Activated naive CD8-positive, alpha-beta T cell treated with anti-CD3 and anti-CD28 coated beads, Interleukin-2, amount 50 U/mL, for 24 hours (primary cell): ENCODE measurements at regions not wholly inside any gene's neighbourhood (a gene's known extent, or its start where the extent isn't known, plus 50 kb on each side); places are given as distances from the start of the nearest gene placed in this dataset.
"Not testable (repeated sequence)": the region's sequence is repeated elsewhere in the genome, so short reads cannot be mapped to it uniquely, and the experiment has no call there.

Experiments
- ATAC-seq: fragments of 150-1000 bp; cut with Tn5 transposase; one replicate; pipeline ENCODE4 v1.10.0; 2021
- DNase-seq: peaks from one replicate; pipeline ENCODE4 v3.0.0; 2021
- H3K27ac Mint-ChIP-seq: one replicate; pipeline ENCODE4 v1.8.0; 2021; ENCODE audit warnings: mild to moderate bottlenecking, mixed read lengths
- H3K27me3 Mint-ChIP-seq: one replicate; pipeline ENCODE4 v1.8.0; 2021; ENCODE audit warnings: mixed read lengths
- H3K36me3 Mint-ChIP-seq: one replicate; pipeline ENCODE4 v1.8.0; 2021; ENCODE audit warnings: low read depth, mixed read lengths
- H3K4me1 Mint-ChIP-seq: one replicate; pipeline ENCODE4 v1.8.0; 2021; ENCODE audit warnings: mixed read lengths
- H3K4me3 Mint-ChIP-seq: one replicate; pipeline ENCODE4 v1.8.0; 2021; ENCODE audit warnings: mild to moderate bottlenecking, moderate library complexity, mixed read lengths
- H3K9me3 Mint-ChIP-seq: one replicate; pipeline ENCODE4 v1.8.0; 2021; ENCODE audit warnings: mixed read lengths

DNA sequence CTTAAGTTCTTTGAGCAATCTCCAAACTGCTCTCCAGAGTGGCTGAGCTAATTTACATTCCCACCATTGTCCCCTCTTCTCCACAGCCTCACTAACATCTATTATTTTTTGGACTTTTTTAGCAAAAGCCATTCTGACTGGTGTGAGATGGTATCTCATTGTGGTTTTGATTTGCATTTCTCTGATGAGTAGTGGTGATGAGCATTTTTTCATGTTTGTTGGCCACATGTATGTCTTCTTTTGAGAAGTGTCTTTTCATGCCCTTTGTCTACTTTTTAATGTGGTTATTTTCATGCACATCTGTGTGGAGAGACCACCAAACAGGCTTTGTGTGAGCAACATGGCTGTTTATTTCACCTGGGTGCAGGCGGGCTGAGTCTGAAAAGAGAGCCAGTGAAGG, 199.7 kb upstream of the TRPC7 start:
- DNase-seq, H3K36me3 Mint-ChIP-seq, H3K9me3 Mint-ChIP-seq, H3K27ac Mint-ChIP-seq, H3K4me3 Mint-ChIP-seq, H3K27me3 Mint-ChIP-seq, H3K4me1 Mint-ChIP-seq, ATAC-seq: not testable (repeated sequence)

DNA sequence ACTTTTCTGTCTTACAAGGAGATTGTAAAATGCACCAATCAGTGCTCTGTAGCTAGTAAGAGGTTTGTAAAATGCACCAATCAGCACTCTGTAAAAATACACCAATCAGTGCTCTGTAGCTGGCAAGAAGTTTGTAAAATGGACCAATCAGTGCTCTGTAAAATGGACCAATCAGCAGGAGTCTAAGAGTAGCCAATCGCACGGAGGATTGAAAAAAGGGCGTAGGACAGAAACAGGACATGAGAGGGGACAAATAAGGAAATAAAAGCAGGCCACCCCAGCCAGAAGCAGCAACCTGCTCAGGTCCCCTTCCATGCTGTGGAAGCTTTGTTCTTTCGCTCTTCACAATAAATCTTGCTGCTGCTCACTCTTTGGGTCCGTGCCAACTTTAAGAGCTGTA, 199.1 kb upstream of the TRPC7 start:
- not testable (repeated sequence) for H3K4me1 Mint-ChIP-seq, DNase-seq, H3K36me3 Mint-ChIP-seq, H3K9me3 Mint-ChIP-seq, H3K27ac Mint-ChIP-seq, H3K27me3 Mint-ChIP-seq, ATAC-seq, H3K4me3 Mint-ChIP-seq

DNA sequence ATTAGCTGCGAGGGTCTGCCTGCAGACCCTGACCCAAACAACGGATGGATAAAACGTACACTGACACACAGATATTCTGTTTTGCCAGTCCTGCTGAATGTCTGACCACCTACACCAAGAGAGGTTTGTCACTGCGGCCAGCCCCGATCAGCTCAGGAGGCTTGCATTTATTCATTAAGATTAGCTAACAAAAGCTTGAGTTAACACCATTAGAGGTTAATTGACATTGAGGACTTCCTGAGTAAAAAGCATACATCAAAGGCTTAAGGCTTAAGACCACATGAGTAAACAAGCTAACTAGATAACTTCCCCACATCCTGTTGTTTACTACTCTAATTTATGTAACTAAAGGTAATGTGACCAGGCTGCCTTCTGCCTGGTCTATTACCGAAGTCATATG, 198.1 kb upstream of the TRPC7 start:
- ATAC-seq (no peak), DNase-seq (no peak)
- no peaks in the 10 kb centered on the region for H3K36me3 Mint-ChIP-seq
- H3K4me3 Mint-ChIP-seq: no peak overlapping the region
- H3K4me1 Mint-ChIP-seq: peaks cover 2% of the 10 kb centered on the region
- peaks cover 6% of the 10 kb centered on the region for H3K9me3 Mint-ChIP-seq
- no peak overlapping the region for H3K27ac Mint-ChIP-seq
- H3K27me3 Mint-ChIP-seq: no peaks in the 10 kb centered on the region

DNA sequence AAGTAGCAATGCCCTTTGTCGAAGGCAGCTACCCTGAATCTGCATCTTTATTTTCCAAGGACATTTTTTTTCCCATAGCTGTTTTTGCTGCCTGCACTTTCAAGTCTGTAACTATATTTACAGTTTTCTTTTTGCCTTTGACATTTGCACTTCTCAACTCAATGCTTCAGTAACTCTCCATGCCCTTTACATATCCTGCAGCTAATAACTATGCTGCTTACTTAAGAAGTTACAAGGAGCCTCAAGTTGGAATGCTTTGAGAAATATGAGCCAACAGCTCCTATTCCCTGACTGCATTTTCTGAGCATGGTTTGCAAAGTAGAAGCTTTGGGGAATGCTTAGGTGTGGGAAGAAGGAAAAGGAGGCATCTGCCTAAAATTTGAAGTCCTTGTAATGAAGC, 194.8 kb upstream of the TRPC7 start:
- no peak overlapping the region for H3K4me3 Mint-ChIP-seq
- no peak overlapping the region for H3K27ac Mint-ChIP-seq
- H3K9me3 Mint-ChIP-seq: peaks cover 7% of the 10 kb centered on the region
- H3K27me3 Mint-ChIP-seq: no peaks in the 10 kb centered on the region
- DNase-seq (no peak), ATAC-seq (no peak)
- H3K36me3 Mint-ChIP-seq: no peaks in the 10 kb centered on the region
- H3K4me1 Mint-ChIP-seq: peaks cover 2% of the 10 kb centered on the region

DNA sequence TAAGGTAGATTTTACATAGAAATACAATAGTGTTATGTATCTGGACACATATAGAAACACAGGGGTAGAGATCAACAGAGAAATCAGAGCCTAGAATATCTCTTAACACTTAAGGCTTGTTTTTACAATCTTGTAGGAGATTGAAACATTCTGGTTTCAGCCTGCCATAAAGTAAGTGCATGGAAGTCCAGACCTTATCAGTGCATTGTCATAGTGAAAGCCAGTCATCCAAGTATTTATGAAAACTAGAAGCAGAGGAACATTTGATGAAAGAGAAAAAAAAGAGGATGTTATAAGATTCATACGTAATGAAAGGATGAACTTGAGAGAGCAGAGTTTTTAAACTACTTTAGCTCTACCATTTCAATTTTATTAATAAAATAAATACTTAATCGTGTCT, 194.3 kb upstream of the TRPC7 start:
- no peak for ATAC-seq
- Mint-ChIP-seq H3K4me3 (no peak overlapping the region), H3K36me3 (no peaks in the 10 kb centered on the region), H3K9me3 (peaks cover 12% of the 10 kb centered on the region), H3K27me3 (no peaks in the 10 kb centered on the region), H3K4me1 (peaks cover 2% of the 10 kb centered on the region), H3K27ac (no peak overlapping the region)
- no peak for DNase-seq

DNA sequence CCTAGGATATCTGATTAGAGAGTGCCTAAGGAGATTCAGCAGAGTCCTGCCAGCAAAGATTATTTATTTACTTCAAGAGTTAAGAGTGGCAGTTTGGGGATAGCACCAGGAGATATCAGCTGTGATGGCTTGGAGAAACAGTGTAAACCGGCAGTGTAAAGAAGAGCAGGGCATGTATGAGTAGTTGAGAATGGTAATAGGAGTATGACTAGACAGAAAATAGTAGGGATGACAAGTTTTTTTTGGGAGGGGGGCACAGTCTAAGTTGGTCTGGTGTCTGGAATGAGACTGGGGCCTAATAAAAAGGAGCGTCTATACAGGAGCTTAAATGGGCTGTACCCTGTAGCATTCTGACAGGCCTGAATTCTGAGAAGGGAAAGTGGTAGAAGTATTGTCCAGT, 181.8 kb upstream of the TRPC7 start:
- ATAC-seq, DNase-seq: not testable (repeated sequence)

DNA sequence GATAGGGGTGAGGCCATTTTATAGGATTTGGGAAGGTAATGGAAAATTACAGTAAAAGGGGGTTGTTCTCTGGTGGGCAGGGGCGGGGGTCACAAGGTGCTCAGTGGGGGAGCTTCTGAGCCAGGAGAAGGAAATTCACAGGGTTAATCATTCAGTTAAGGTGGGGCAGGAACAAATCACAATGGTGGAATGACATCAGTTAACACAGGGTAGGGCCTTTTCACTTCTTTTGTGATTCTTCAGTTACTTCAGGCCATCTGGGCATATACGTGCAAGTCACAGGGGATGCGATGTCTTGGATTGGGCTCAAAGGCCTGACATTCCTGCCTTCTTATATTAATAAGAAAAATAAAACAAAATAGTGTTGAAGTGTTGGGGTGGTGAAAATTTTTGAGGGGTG, 181.1 kb upstream of the TRPC7 start:
- ATAC-seq, H3K27me3 Mint-ChIP-seq, H3K4me3 Mint-ChIP-seq, DNase-seq, H3K27ac Mint-ChIP-seq, H3K36me3 Mint-ChIP-seq, H3K4me1 Mint-ChIP-seq: not testable (repeated sequence)
- H3K9me3 Mint-ChIP-seq: peaks cover 10% of the 10 kb centered on the region

More for the DNA sequence above, 181.8 kb upstream of the TRPC7 start:
- not testable (repeated sequence) for H3K4me3 Mint-ChIP-seq, H3K27ac Mint-ChIP-seq, H3K4me1 Mint-ChIP-seq, H3K27me3 Mint-ChIP-seq, H3K36me3 Mint-ChIP-seq, H3K9me3 Mint-ChIP-seq

DNA sequence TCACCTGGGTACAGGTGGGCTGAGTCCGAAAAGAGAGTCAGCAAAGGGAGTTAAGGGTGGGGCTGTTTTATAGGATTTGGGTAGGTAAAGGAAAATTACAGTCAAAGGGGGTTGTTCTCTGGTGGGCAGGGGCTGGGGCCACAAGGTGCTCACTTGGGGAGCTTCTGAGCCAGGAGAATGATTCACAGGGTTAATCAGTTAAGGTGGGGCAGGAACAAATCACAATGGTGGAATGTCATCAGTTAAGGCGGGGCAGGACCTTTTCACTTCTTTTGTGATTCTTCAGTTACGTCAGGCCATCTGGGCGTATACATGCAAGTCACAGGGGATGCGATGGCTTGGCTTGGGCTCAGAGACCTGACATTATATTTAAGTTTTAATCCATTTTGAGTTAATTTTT, 179.7 kb upstream of the TRPC7 start:
- not testable (repeated sequence) for ATAC-seq, H3K4me3 Mint-ChIP-seq, H3K4me1 Mint-ChIP-seq, H3K27me3 Mint-ChIP-seq, H3K9me3 Mint-ChIP-seq, H3K36me3 Mint-ChIP-seq, H3K27ac Mint-ChIP-seq, DNase-seq

DNA sequence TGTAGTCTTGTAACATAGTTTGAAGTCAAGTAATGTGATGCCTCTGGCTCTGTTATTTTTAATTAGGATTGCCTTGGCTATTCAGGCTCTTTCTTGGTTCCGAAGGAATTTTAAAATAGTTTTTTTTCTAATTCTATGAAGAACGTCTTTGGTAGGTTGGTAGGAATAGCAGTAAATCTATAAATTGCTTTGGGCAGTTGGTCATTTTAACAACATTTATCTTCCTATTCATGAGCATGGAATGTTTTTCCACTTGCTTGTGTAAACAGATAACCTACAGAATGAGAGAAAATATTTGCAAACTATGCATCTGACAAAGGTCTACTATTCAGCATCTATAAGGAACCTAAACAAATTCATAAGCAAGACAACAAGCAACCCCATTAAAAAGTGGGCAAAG, 173.2 kb upstream of the TRPC7 start:
- no peak for ATAC-seq
- no peak overlapping the region for H3K27ac Mint-ChIP-seq
- H3K36me3 Mint-ChIP-seq: no peaks in the 10 kb centered on the region
- no peak for DNase-seq
- no peaks in the 10 kb centered on the region for H3K4me1 Mint-ChIP-seq
- H3K27me3 Mint-ChIP-seq: no peaks in the 10 kb centered on the region
- peaks cover 4% of the 10 kb centered on the region for H3K9me3 Mint-ChIP-seq
- no peak overlapping the region for H3K4me3 Mint-ChIP-seq

DNA sequence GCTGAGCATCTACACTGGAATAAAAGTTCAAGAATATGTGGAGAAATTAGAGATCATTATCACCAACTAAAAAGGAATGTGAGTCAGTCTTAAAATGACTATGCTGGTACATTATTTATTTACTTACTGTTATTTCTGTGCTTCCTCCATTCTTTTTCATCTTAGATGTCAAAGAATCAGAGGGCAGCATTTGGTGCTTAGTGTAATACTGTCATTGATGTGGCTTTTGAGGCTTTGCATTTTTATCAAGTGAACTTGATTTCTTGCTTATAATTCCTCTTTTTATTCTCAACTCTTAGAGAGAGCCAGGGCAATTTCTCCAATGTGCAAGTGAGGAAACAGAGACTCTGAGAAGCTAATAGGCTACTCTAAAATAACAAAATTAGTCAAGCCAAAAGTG, 163.7 kb upstream of the TRPC7 start:
- Mint-ChIP-seq H3K9me3 (no peaks in the 10 kb centered on the region), H3K4me1 (no peaks in the 10 kb centered on the region), H3K27ac (no peak overlapping the region), H3K27me3 (no peaks in the 10 kb centered on the region), H3K36me3 (no peaks in the 10 kb centered on the region), H3K4me3 (no peak overlapping the region)
- ATAC-seq: no peak
- no peak for DNase-seq

DNA sequence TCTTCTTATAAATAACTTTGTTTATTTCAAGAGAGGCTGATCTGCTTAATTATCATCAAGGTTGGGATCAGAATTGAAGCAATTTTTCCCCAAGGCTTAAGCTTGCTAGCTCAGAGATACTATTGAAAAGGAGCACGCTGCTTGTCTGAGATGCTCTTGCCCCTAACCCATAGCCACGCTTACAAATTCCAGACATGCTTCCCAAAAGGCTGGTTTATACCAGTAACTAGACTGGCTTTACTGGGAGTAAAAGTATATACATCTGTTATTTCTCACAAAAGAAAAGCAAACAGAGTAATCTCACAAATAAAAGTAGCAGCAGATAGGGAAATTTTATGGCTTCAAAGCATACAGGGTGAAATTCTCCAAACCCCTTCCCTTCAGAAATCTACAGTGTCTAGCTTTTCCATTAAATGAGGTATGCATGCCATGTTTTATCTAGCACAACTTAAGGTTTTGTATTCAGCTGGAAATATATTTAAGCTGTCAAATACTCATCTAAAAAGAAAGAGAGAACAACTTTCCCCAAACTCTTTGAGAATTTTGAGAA, 163.2 kb upstream of the TRPC7 start:
- H3K27ac Mint-ChIP-seq: no peak overlapping the region
- H3K27me3 Mint-ChIP-seq: no peaks in the 10 kb centered on the region
- H3K4me3 Mint-ChIP-seq: no peak overlapping the region
- no peaks in the 10 kb centered on the region for H3K36me3 Mint-ChIP-seq
- ATAC-seq (no peak), DNase-seq (no peak)
- H3K4me1 Mint-ChIP-seq: no peaks in the 10 kb centered on the region
- no peaks in the 10 kb centered on the region for H3K9me3 Mint-ChIP-seq

DNA sequence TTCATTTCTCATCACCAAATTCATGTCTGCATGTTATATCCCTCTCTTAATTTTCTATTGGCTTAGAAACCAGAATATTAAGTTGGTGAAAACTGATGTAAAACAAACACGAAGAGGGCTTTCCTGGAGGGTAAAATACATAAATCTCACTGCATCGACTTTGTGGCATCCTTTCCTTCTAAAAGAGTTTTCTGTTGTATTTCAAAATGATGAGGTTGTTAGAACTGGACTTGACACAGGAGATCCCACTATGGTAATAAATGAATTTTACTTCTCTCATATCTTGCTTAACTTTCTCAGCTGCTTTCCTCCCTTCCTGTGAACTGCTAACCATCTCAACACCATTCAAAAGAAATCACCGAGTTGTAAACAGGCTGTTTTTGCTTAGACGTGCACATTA, 162.0 kb upstream of the TRPC7 start:
- no peak for ATAC-seq
- H3K27ac Mint-ChIP-seq: no peak overlapping the region
- no peaks in the 10 kb centered on the region for H3K36me3 Mint-ChIP-seq
- H3K9me3 Mint-ChIP-seq: no peaks in the 10 kb centered on the region
- DNase-seq: no peak
- H3K27me3 Mint-ChIP-seq: no peaks in the 10 kb centered on the region
- H3K4me3 Mint-ChIP-seq: no peak overlapping the region
- H3K4me1 Mint-ChIP-seq: no peaks in the 10 kb centered on the region

DNA sequence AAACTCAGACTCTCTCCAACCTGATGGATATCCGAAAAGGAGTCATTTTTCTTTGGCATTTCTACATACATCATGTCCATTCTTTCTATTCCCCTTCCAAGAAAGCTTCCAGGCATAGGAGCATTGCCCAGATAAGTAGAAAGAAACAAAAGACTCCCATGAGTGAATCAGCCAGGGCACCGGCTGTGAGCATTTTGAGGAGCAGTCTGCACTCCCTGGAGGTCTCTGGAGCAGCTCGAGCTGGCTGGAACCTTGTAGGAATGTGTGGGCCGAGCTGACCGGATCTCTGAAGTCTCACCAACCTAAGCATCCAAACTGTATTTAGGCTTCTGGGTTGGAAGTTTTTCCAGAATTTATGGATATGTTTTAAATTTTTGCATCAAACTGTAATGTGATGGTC, 161.4 kb upstream of the TRPC7 start:
- no peak for DNase-seq
- no peaks in the 10 kb centered on the region for H3K36me3 Mint-ChIP-seq
- H3K9me3 Mint-ChIP-seq: no peaks in the 10 kb centered on the region
- ATAC-seq: no peak
- no peak overlapping the region for H3K27ac Mint-ChIP-seq
- H3K4me3 Mint-ChIP-seq: no peak overlapping the region
- H3K27me3 Mint-ChIP-seq: no peaks in the 10 kb centered on the region
- no peaks in the 10 kb centered on the region for H3K4me1 Mint-ChIP-seq

DNA sequence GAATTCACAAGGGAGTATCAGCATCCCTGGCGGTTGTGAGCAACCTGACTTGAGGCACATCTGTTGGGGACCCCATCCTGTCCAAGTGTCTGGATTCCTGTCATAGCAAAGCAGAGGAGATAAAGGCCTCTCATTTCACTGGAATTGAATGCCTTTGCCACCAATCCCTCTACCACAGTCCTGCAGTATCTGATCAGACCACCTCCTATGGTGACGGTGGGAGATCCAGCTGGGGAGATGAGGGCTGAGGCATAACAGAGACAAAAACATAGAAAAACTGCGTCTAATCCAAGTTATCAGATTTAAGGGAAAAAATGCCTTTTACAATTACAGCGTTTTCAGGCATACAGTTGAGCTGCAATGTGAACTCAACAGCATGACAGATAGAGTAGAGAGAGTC, 160.7 kb upstream of the TRPC7 start:
- DNase-seq (no peak), ATAC-seq (no peak)
- no peak overlapping the region for H3K4me3 Mint-ChIP-seq
- no peaks in the 10 kb centered on the region for H3K9me3 Mint-ChIP-seq
- H3K27ac Mint-ChIP-seq: no peak overlapping the region
- H3K4me1 Mint-ChIP-seq: no peaks in the 10 kb centered on the region
- H3K27me3 Mint-ChIP-seq: no peaks in the 10 kb centered on the region
- H3K36me3 Mint-ChIP-seq: no peaks in the 10 kb centered on the region

DNA sequence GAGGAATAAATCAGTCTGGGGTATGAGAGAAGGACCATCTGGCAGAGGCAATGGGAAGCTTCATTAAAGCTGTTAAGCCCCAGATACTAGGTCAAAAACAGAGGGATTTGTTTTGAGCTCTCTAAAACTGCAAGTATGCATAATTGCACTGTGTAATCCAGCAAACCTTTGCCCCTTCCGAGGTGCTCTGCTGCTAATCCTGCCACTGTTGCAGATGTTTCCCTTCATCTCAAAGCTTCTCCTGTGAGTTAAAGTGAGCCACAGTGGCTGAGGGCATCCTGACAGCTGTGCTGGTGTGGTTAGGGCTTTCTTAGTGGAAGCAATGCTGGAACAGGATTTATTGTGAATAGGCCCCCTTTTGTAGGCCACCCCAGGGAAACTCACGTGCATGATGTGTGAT, 160.3 kb upstream of the TRPC7 start:
- H3K27ac Mint-ChIP-seq: no peak overlapping the region
- no peaks in the 10 kb centered on the region for H3K27me3 Mint-ChIP-seq
- H3K9me3 Mint-ChIP-seq: no peaks in the 10 kb centered on the region
- no peaks in the 10 kb centered on the region for H3K4me1 Mint-ChIP-seq
- H3K4me3 Mint-ChIP-seq: no peak overlapping the region
- DNase-seq (no peak), ATAC-seq (no peak)
- no peaks in the 10 kb centered on the region for H3K36me3 Mint-ChIP-seq

DNA sequence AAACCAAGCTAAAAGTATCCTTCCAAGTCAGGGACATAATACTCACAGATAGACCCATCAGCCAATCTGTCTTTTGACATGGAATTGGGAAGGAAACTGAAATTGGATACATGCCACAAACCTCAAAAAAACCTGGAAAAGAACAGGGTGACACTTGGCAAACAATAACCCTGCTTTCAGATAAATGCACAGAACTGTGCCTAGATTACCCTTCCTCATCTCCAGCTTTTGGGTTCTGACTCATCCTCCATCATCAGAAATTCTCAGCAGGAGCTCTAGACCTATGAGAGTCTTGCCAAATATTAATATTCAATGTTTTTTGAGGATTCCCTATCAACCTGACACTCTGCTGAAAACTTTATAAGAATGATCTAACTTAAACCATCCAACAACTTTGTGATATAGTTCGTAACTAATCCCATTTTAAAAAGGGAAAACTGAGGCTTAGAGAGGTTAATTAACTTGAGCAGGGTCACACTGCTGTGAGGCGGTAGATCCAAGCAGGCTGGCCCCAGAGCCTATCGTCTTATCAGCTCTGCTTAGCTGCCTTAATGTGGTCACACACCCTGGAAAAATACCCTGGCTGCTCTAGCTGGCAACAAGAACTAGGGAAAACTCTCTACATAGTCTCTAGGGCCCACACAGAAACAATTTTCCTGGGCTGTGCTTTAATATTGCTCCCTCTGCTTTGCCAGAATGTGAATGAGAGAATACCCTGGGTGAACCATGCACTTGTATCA, 157.0 kb upstream of the TRPC7 start:
- DNase-seq (no peak), ATAC-seq (no peak)
- Mint-ChIP-seq H3K4me3 (no peak overlapping the region), H3K9me3 (no peaks in the 10 kb centered on the region), H3K4me1 (no peaks in the 10 kb centered on the region), H3K27me3 (no peaks in the 10 kb centered on the region), H3K27ac (no peak overlapping the region), H3K36me3 (no peaks in the 10 kb centered on the region)
